H9 (cell line): ENCODE measurements at regions not wholly inside any gene's neighbourhood (a gene's known extent, or its start where the extent isn't known, plus 50 kb on each side); places are given as distances from the start of the nearest gene placed in this dataset.

Experiments
- DNase-seq: peaks from one replicate; pipeline ENCODE4 v3.0.0-alpha.2; 2017
- H2AFZ ChIP-seq: one replicate; pipeline ENCODE4 v1.6.1; 2013; ENCODE audit warnings: mild to moderate bottlenecking, low read length, control low read depth, moderate library complexity
- H2AK5ac ChIP-seq: 2 replicates; pipeline ENCODE4 v1.6.1; 2013; ENCODE audit warnings: low read length, control low read depth, mixed read lengths; ENCODE audit not compliant: insufficient read length
- H2BK120ac ChIP-seq: one replicate; pipeline ENCODE4 v1.6.1; 2013; ENCODE audit warnings: low read depth, mild to moderate bottlenecking, low read length, control low read depth, inconsistent platforms; ENCODE audit not compliant: poor library complexity, severe bottlenecking
- H2BK12ac ChIP-seq: 2 replicates; pipeline ENCODE4 v1.6.1; 2013; ENCODE audit warnings: low read length, control low read depth, mixed read lengths, low read depth; ENCODE audit not compliant: insufficient read length
- H2BK15ac ChIP-seq: 2 replicates; pipeline ENCODE4 v1.6.1; 2013; ENCODE audit warnings: low read depth, low read length, control low read depth
- H2BK20ac ChIP-seq: one replicate; pipeline ENCODE4 v1.6.1; 2013; ENCODE audit warnings: low read depth, mild to moderate bottlenecking, low read length, control low read depth, inconsistent platforms; ENCODE audit not compliant: poor library complexity, severe bottlenecking
- H2BK5ac ChIP-seq: 2 replicates; pipeline ENCODE4 v1.6.1; 2013; ENCODE audit warnings: low read length, control low read depth, mixed read lengths; ENCODE audit not compliant: insufficient read length
- H3K14ac ChIP-seq: 2 replicates; pipeline ENCODE4 v1.6.1; 2013; ENCODE audit warnings: low read length, control low read depth; ENCODE audit not compliant: insufficient read depth
- H3K18ac ChIP-seq: 2 replicates; pipeline ENCODE4 v1.6.1; 2013; ENCODE audit warnings: low read depth, mild to moderate bottlenecking, mixed read lengths, low read length, control low read depth; ENCODE audit not compliant: insufficient read length
- H3K23ac ChIP-seq: 2 replicates; pipeline ENCODE4 v1.6.1; 2013; ENCODE audit warnings: low read length, control low read depth, mixed read lengths, low read depth; ENCODE audit not compliant: insufficient read length
- H3K23me2 ChIP-seq: 2 replicates; pipeline ENCODE4 v1.6.1; 2013; ENCODE audit warnings: low read depth, mild to moderate bottlenecking, mixed read lengths, low read length, control low read depth; ENCODE audit not compliant: insufficient read length, poor library complexity, severe bottlenecking
- H3K27ac ChIP-seq: 2 replicates; pipeline ENCODE4 v1.5.1; 2013; ENCODE audit warnings: low read length, control low read depth, mixed read lengths, low read depth; ENCODE audit not compliant: insufficient read length
- H3K27me3 ChIP-seq: 2 replicates; pipeline ENCODE4 v1.6.1; 2013; ENCODE audit warnings: low read length, control low read depth, inconsistent platforms; ENCODE audit not compliant: insufficient read depth
- H3K4ac ChIP-seq: 2 replicates; pipeline ENCODE4 v1.6.1; 2013; ENCODE audit warnings: low read depth, mild to moderate bottlenecking, control low read depth, inconsistent platforms, low read length, moderate library complexity
- H3K4me1 ChIP-seq: 2 replicates; pipeline ENCODE4 v1.6.1; 2013; ENCODE audit warnings: low read length, control low read depth, inconsistent platforms; ENCODE audit not compliant: insufficient read depth
- H3K4me2 ChIP-seq: 2 replicates; pipeline ENCODE4 v1.6.1; 2013; ENCODE audit warnings: low read length, control low read depth, mixed read lengths; ENCODE audit not compliant: insufficient read length, insufficient read depth
- H3K56ac ChIP-seq: 2 replicates; pipeline ENCODE4 v1.6.1; 2013; ENCODE audit warnings: low read depth, mild to moderate bottlenecking, mixed read lengths, low read length, control low read depth; ENCODE audit not compliant: insufficient read length
- H3K79me1 ChIP-seq: 2 replicates; pipeline ENCODE4 v1.6.1; 2013; ENCODE audit warnings: low read depth, mild to moderate bottlenecking, moderate library complexity, low read length, control low read depth, inconsistent platforms; ENCODE audit not compliant: insufficient read depth, poor library complexity, severe bottlenecking
- H3K79me2 ChIP-seq: 2 replicates; pipeline ENCODE4 v1.6.1; 2013; ENCODE audit warnings: low read length, control low read depth, inconsistent platforms; ENCODE audit not compliant: insufficient read depth
- H3K9ac ChIP-seq: 2 replicates; pipeline ENCODE4 v1.6.1; 2013; ENCODE audit warnings: low read length, control low read depth, mixed read lengths; ENCODE audit not compliant: insufficient read length; ENCODE audit errors: extremely low read depth
- H3K9me3 ChIP-seq: one replicate; pipeline ENCODE4 v1.6.1; 2013; ENCODE audit warnings: low read depth, low read length, inconsistent platforms; ENCODE audit not compliant: control insufficient read depth
- H3T11ph ChIP-seq: one replicate; pipeline ENCODE4 v1.6.1; 2013; ENCODE audit warnings: mild to moderate bottlenecking, low read length, control low read depth, inconsistent platforms
- H4K20me1 ChIP-seq: one replicate; pipeline ENCODE4 v1.6.1; 2013; ENCODE audit not compliant: control insufficient read depth, insufficient read length, insufficient read depth
- H4K5ac ChIP-seq: 2 replicates; pipeline ENCODE4 v1.6.1; 2013; ENCODE audit warnings: low read depth, mild to moderate bottlenecking, mixed read lengths, low read length, control low read depth; ENCODE audit not compliant: insufficient read length
- H4K8ac ChIP-seq: replicated peaks from 2 replicates; pipeline ENCODE4 v1.6.1; 2013; ENCODE audit warnings: low read length, control low read depth, mixed read lengths, low read depth; ENCODE audit not compliant: insufficient read length
- H4K91ac ChIP-seq: 2 replicates; pipeline ENCODE4 v1.6.1; 2013; ENCODE audit warnings: low read depth, mild to moderate bottlenecking, moderate library complexity, mixed read lengths, low read length, control low read depth; ENCODE audit not compliant: insufficient read length
- H3K27ac Mint-ChIP-seq, 3 experiments: 2 replicates in 2 of 3; 3 replicates in 1 of 3; pipeline ENCODE4 v1.8.0; 2020 to 2021; ENCODE audit warnings: mixed read lengths in 3 of 3, mild to moderate bottlenecking in 1 of 3, moderate library complexity in 1 of 3
- H3K27me3 Mint-ChIP-seq: 2 replicates; pipeline ENCODE4 v1.8.0; 2021; ENCODE audit warnings: low read depth, mild to moderate bottlenecking, moderate library complexity, mixed read lengths
- H3K36me3 Mint-ChIP-seq, 3 experiments: 2 replicates in 2 of 3; 3 replicates in 1 of 3; pipeline ENCODE4 v1.8.0; 2020 to 2021; ENCODE audit warnings: low read depth in 3 of 3, mixed read lengths in 3 of 3; ENCODE audit not compliant: insufficient read depth in 1 of 3
- H3K4me1 Mint-ChIP-seq, 2 experiments: 2 replicates each; pipeline ENCODE4 v1.8.0; 2020; ENCODE audit warnings: mixed read lengths in 2 of 2
- H3K4me3 Mint-ChIP-seq, 2 experiments: 2 replicates in 1 of 2; 3 replicates in 1 of 2; pipeline ENCODE4 v1.8.0; 2020 to 2021; ENCODE audit warnings: mild to moderate bottlenecking in 2 of 2, mixed read lengths in 2 of 2, moderate library complexity in 1 of 2
- H3K9me3 Mint-ChIP-seq, 2 experiments: 2 replicates in 1 of 2; 3 replicates in 1 of 2; pipeline ENCODE4 v1.8.0; 2020; ENCODE audit warnings: mild to moderate bottlenecking in 2 of 2, mixed read lengths in 2 of 2, moderate library complexity in 1 of 2
- WGBS: extraction: QIAGEN DNeasy Blood & Tissue Kit; methylation state at CpG from one replicate; pipeline ENCODE4 v1.1.7; 2013; ENCODE audit warnings: missing lambda C conversion rate, low lambda C conversion rate, mixed read lengths; ENCODE audit not compliant: insufficient read length; ENCODE audit errors: extremely low coverage; 5-methylcytosine and 5-hydroxymethylcytosine counted together
- TF ChIP-seq, protein P1 (sequence below): fragments of 200-600 bp; sonication (generic); conservative IDR thresholded peaks from 3 replicates; pipeline ENCODE4 v1.8.0; 2021; ENCODE audit warnings: antibody characterized with exemption, mild to moderate bottlenecking

DNA sequence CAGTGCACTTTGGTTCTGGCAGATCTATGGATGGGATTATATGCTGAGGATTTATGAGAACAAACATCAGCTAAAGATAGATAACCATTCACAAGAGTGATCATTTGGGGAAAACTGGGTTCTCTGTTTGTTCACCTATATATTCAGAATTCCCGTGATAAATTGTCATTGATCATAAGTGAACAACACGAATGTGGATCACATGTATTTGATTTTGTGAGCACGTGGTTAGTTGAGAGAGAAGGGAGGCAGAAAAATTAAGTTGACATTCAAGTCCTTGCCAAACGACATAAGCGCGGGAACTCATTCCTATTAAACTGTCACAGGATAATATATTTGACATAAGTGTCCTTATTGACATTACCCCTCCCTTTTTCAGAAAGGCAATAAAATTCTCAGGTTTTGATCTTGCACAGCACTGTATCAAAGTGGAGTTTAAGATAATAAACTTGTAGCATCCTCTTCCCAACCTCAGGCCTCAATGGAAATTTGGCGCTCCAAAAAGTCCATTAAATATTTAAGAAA, 64.9 kb upstream of the MYO3A start:
- Histone ChIP-seq H4K20me1 (no peaks in the 10 kb centered on the region), H2BK15ac (no peak overlapping the region), H2BK20ac (no peak overlapping the region), H3K79me1 (no peaks in the 10 kb centered on the region), H2AK5ac (no peak overlapping the region), H3K9ac (no peak overlapping the region), H4K5ac (no peak overlapping the region), H2BK5ac (no peak overlapping the region), H3K18ac (no peak overlapping the region), H2AFZ (no peak overlapping the region), H3T11ph (no peak overlapping the region), H3K79me2 (no peaks in the 10 kb centered on the region), H4K91ac (no peak overlapping the region), H3K4me1 (no peaks in the 10 kb centered on the region), H4K8ac (no peak overlapping the region), H2BK12ac (no peak overlapping the region), H3K4me2 (no peak overlapping the region), H2BK120ac (no peak overlapping the region), H3K56ac (no peak overlapping the region), H3K4ac (no peak overlapping the region), H3K23me2 (no peaks in the 10 kb centered on the region), H3K23ac (no peak overlapping the region), H3K9me3 (no peaks in the 10 kb centered on the region), H3K14ac (no peak overlapping the region), H3K27me3 (no peaks in the 10 kb centered on the region), H3K27ac (no peak overlapping the region)
- Mint-ChIP-seq H3K4me1 (no peaks in the 10 kb centered on the region), H3K9me3 (peaks cover 12% of the 10 kb centered on the region in 2 experiments; a peak in 4 of 5 replicates), H3K4me3 (no peak overlapping the region), H3K36me3 (peaks cover under 1 to 13% (median 4%) of the 10 kb centered on the region in 3 experiments), H3K27ac (no peak overlapping the region), H3K27me3 (no peaks in the 10 kb centered on the region)
- no peak for DNase-seq
- WGBS, result no CpG with 5 or more reads among the region's 7 CpGs
- TF ChIP-seq, protein P1, sequence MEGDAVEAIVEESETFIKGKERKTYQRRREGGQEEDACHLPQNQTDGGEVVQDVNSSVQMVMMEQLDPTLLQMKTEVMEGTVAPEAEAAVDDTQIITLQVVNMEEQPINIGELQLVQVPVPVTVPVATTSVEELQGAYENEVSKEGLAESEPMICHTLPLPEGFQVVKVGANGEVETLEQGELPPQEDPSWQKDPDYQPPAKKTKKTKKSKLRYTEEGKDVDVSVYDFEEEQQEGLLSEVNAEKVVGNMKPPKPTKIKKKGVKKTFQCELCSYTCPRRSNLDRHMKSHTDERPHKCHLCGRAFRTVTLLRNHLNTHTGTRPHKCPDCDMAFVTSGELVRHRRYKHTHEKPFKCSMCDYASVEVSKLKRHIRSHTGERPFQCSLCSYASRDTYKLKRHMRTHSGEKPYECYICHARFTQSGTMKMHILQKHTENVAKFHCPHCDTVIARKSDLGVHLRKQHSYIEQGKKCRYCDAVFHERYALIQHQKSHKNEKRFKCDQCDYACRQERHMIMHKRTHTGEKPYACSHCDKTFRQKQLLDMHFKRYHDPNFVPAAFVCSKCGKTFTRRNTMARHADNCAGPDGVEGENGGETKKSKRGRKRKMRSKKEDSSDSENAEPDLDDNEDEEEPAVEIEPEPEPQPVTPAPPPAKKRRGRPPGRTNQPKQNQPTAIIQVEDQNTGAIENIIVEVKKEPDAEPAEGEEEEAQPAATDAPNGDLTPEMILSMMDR, result no peak
